KMS-11 (cell line): ENCODE measurements at regions not wholly inside any gene's neighbourhood (a gene's known extent, or its start where the extent isn't known, plus 50 kb on each side); places are given as distances from the start of the nearest gene placed in this dataset.
A peak's percentile ranks its signal among the peaks of the same experiment; 100 is the strongest.

Source experiments
- H2AFZ ChIP-seq: fragments of 200-600 bp; sonication (generic); 2 replicates; pipeline ENCODE4 v1.6.1; 2016; ENCODE audit warnings: antibody characterized with exemption, mixed run types, low read depth
- H3K27ac ChIP-seq: fragments of 200-600 bp; sonication (generic); 2 replicates; pipeline ENCODE4 v1.6.1; 2016; ENCODE audit warnings: mild to moderate bottlenecking, mixed run types
- H3K27me3 ChIP-seq: fragments of 200-600 bp; sonication (generic); 2 replicates; pipeline ENCODE4 v1.6.1; 2017; ENCODE audit warnings: mild to moderate bottlenecking, low read depth, mixed run types, moderate library complexity; ENCODE audit not compliant: insufficient read depth
- H3K36me3 ChIP-seq: fragments of 200-600 bp; sonication (generic); 2 replicates; pipeline ENCODE4 v1.6.1; 2017; ENCODE audit warnings: mild to moderate bottlenecking, mixed run types; ENCODE audit not compliant: insufficient read depth
- H3K4me1 ChIP-seq: fragments of 200-600 bp; sonication (generic); 2 replicates; pipeline ENCODE4 v1.6.1; 2016; ENCODE audit warnings: mild to moderate bottlenecking, low read depth, mixed run types; ENCODE audit not compliant: poor library complexity, severe bottlenecking
- H3K4me2 ChIP-seq: fragments of 200-600 bp; sonication (generic); 2 replicates; pipeline ENCODE4 v1.7.0; 2016; ENCODE audit warnings: mild to moderate bottlenecking, mixed run types
- H3K4me3 ChIP-seq: fragments of 200-600 bp; sonication (generic); IDR thresholded peaks from 2 replicates; pipeline ENCODE4 v1.6.1; 2017; ENCODE audit warnings: low read depth, low read length, mixed read lengths; ENCODE audit not compliant: insufficient read depth
- H3K79me2 ChIP-seq: fragments of 200-600 bp; sonication (generic); 2 replicates; pipeline ENCODE4 v1.6.1; 2016; ENCODE audit warnings: low read depth, mixed run types; ENCODE audit not compliant: insufficient read depth
- H3K9ac ChIP-seq: fragments of 200-600 bp; sonication (generic); 2 replicates; pipeline ENCODE4 v1.6.1; 2016; ENCODE audit warnings: mild to moderate bottlenecking, mixed run types
- H4K20me1 ChIP-seq: fragments of 200-600 bp; sonication (generic); 2 replicates; pipeline ENCODE4 v1.6.1; 2016; ENCODE audit warnings: mild to moderate bottlenecking, mixed run types; ENCODE audit not compliant: insufficient read depth
- CTCF ChIP-seq: fragments of 200-600 bp; sonication (generic); conservative IDR thresholded peaks from 2 replicates; pipeline ENCODE4 v1.6.1; 2017; ENCODE audit warnings: low read depth, mild to moderate bottlenecking, antibody characterized with exemption, low read length, moderate library complexity, mixed read lengths

DNA sequence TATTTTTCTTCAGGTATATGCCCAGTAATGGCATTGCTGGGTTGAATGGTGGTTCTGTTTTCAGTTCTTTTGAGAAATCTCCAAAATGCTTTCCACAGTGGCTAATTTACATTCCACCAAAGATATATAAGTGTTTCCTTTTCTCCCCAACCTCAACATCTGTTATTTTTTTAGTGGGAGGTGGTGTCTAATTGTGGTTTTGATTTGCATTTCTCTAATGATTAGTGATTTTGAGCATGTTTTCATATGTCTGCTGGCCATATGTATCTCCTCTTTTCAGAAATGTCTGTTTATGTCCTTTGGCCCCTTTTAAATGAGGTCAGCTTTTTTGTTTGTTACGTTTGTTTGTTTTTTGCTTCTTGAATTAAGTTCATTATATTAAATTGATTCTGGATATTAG lies 760.2 kb downstream of the KCNA4 start:
- TF ChIP-seq CTCF, result no peak
- Histone ChIP-seq H3K4me3 (no peak overlapping the region), H3K4me1 (peaks cover 12% of the 10 kb centered on the region), H2AFZ (no peak overlapping the region), H3K4me2 (peak overlapping the region; percentile 43), H3K79me2 (no peaks in the 10 kb centered on the region), H3K27me3 (no peaks in the 10 kb centered on the region), H3K9ac (no peak overlapping the region), H3K36me3 (no peaks in the 10 kb centered on the region), H4K20me1 (no peaks in the 10 kb centered on the region), H3K27ac (no peak overlapping the region)

DNA sequence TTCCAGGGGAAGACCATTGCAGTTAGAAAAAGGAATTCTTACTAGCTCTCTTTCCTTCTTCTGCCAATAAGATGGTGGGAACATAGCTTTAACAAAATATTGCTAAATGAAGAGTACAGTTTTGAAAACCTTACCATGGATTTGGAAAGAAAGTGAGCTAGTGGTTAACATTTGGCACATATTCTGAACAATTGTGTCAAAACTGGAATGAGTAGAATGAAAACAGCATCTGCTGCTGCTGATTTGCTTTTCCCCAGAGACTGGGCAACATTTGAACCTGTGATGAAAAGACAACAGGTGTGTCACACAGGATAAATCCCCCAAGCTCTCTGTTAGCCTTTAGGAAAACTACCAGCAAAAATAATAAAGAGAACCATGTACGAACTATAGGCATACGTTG lies 761.4 kb downstream of the KCNA4 start:
- H3K4me2 ChIP-seq, result no peak overlapping the region
- no peaks in the 10 kb centered on the region for H3K36me3 ChIP-seq
- H3K79me2 ChIP-seq, result no peaks in the 10 kb centered on the region
- peaks cover 12% of the 10 kb centered on the region for H3K4me1 ChIP-seq
- no peak overlapping the region for H3K4me3 ChIP-seq
- no peak overlapping the region for H3K9ac ChIP-seq
- no peak overlapping the region for H3K27ac ChIP-seq
- no peak for TF ChIP-seq CTCF
- H2AFZ ChIP-seq, result no peak overlapping the region
- no peaks in the 10 kb centered on the region for H3K27me3 ChIP-seq
- no peaks in the 10 kb centered on the region for H4K20me1 ChIP-seq

DNA sequence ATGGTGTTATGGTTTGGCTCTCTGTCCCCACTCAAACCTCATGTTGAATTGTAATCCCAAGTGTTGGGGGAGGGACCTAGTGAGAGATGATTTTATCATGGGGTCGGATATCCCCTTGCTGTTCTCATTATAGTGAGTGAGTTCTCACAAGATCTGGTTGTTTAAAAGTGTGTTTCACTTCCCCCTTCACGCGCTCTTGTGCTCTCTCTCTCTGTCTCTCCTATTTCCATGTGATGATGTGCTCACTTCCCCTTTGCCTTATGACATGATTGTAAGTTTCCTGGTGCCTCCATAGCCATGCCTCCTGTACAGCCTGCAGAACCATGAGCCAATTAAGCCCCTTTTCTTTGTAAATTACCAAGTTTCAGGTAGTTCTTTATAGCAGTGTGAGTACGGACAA lies 765.1 kb downstream of the KCNA4 start:
- H3K9ac ChIP-seq, result no peak overlapping the region
- H3K36me3 ChIP-seq, result no peaks in the 10 kb centered on the region
- no peak overlapping the region for H3K4me2 ChIP-seq
- no peaks in the 10 kb centered on the region for H3K79me2 ChIP-seq
- peaks cover 7% of the 10 kb centered on the region for H3K4me1 ChIP-seq
- no peaks in the 10 kb centered on the region for H4K20me1 ChIP-seq
- TF ChIP-seq CTCF, result no peak
- H2AFZ ChIP-seq, result no peak overlapping the region
- H3K27ac ChIP-seq, result no peak overlapping the region
- H3K4me3 ChIP-seq, result no peak overlapping the region
- no peaks in the 10 kb centered on the region for H3K27me3 ChIP-seq

- Histone ChIP-seq H3K4me3 (no peak overlapping the region), H4K20me1 (no peaks in the 10 kb centered on the region), H3K36me3 (no peaks in the 10 kb centered on the region), H2AFZ (no peak overlapping the region), H3K4me1 (no peaks in the 10 kb centered on the region), H3K79me2 (no peaks in the 10 kb centered on the region), H3K9ac (no peak overlapping the region), H3K27me3 (no peaks in the 10 kb centered on the region), H3K27ac (no peak overlapping the region), H3K4me2 (no peak overlapping the region)
- no peak for TF ChIP-seq CTCF
Observed at GRCh38 chr11:29249713-29250112, 767.1 kb downstream of the KCNA4 start.

DNA sequence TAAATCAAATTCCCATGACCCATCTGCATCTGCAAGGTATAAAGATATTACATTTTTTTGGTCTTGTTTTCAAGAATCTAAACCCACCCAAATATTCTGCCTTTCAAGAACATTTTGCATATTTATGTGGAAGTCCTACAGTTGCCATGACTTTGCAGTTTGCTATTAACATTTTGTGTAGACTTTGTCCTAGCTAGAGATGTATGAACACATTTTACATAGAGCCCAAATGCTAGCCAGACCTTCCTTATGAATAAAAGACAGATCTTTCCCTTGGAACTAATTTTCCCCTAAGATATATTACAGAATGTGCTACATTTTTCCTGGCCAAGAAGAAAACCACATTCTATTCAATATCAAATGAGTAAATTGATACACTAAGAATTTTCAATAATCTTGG lies 772.5 kb downstream of the KCNA4 start:
- H2AFZ ChIP-seq, result no peak overlapping the region
- H3K36me3 ChIP-seq, result no peaks in the 10 kb centered on the region
- no peak overlapping the region for H3K9ac ChIP-seq
- H3K4me3 ChIP-seq, result no peak overlapping the region
- no peak for TF ChIP-seq CTCF
- no peaks in the 10 kb centered on the region for H3K27me3 ChIP-seq
- H3K79me2 ChIP-seq, result no peaks in the 10 kb centered on the region
- no peaks in the 10 kb centered on the region for H4K20me1 ChIP-seq
- H3K4me1 ChIP-seq, result no peaks in the 10 kb centered on the region
- H3K4me2 ChIP-seq, result no peak overlapping the region
- H3K27ac ChIP-seq, result no peak overlapping the region
